ENCODE measurements at regions not wholly inside any gene's neighbourhood (a gene's known extent, or its start where the extent isn't known, plus 50 kb on each side); places are given as distances from the start of the nearest gene placed in this dataset.

GRCh38 chr6:19753826-19754225, 83.3 kb upstream of the ID4 start:
- H3K27ac ChIP-seq (ENCODE audit: insufficient read depth, low read depth, low read length, poor library complexity, severe bottlenecking): no peak overlapping the region
- peaks cover 4% of the 10 kb centered on the region for H3K4me1 ChIP-seq (ENCODE audit: control insufficient read depth, insufficient read depth, low read length)
- no peaks in the 10 kb centered on the region for H3K9me3 ChIP-seq (ENCODE audit: control insufficient read depth, low read length)
- no peaks in the 10 kb centered on the region for H3K36me3 ChIP-seq (ENCODE audit: control insufficient read depth, insufficient read depth, low read length)
- no peaks in the 10 kb centered on the region for H3K27me3 ChIP-seq (ENCODE audit: control insufficient read depth, insufficient read depth, low read length, poor library complexity, severe bottlenecking)
- WGBS, 2 experiments: 83 to 84% methylated on average over 5 of the region's 5 CpGs
- no peak overlapping the region for H3K4me3 ChIP-seq (ENCODE audit: insufficient read depth, low read depth, low read length)

GRCh38 chr6:19754686-19755085, 82.5 kb upstream of the ID4 start:
- Histone ChIP-seq H3K36me3 (ENCODE audit: control insufficient read depth, insufficient read depth, low read length) (no peaks in the 10 kb centered on the region), H3K27me3 (ENCODE audit: control insufficient read depth, insufficient read depth, low read length, poor library complexity, severe bottlenecking) (no peaks in the 10 kb centered on the region), H3K4me3 (ENCODE audit: insufficient read depth, low read depth, low read length) (no peak overlapping the region), H3K27ac (ENCODE audit: insufficient read depth, low read depth, low read length, poor library complexity, severe bottlenecking) (no peak overlapping the region), H3K4me1 (ENCODE audit: control insufficient read depth, insufficient read depth, low read length) (peaks cover 4% of the 10 kb centered on the region), H3K9me3 (ENCODE audit: control insufficient read depth, low read length) (no peaks in the 10 kb centered on the region)
- WGBS, 2 experiments: 94 to 97% methylated on average over 2 of the region's 2 CpGs

GRCh38 chr6:19755181-19755580, 82.0 kb upstream of the ID4 start:
- no peak overlapping the region for H3K4me3 ChIP-seq (ENCODE audit: insufficient read depth, low read depth, low read length)
- peaks cover 4% of the 10 kb centered on the region for H3K4me1 ChIP-seq (ENCODE audit: control insufficient read depth, insufficient read depth, low read length)
- H3K36me3 ChIP-seq (ENCODE audit: control insufficient read depth, insufficient read depth, low read length): no peaks in the 10 kb centered on the region
- H3K27ac ChIP-seq (ENCODE audit: insufficient read depth, low read depth, low read length, poor library complexity, severe bottlenecking): no peak overlapping the region
- WGBS, 2 experiments: 100% methylated on average over 1 of the region's 1 CpG; no CpG with 5 or more reads in 1 of the 2 experiments
- no peaks in the 10 kb centered on the region for H3K9me3 ChIP-seq (ENCODE audit: control insufficient read depth, low read length)
- H3K27me3 ChIP-seq (ENCODE audit: control insufficient read depth, insufficient read depth, low read length, poor library complexity, severe bottlenecking): no peaks in the 10 kb centered on the region

- Histone ChIP-seq H3K36me3 (ENCODE audit: control insufficient read depth, insufficient read depth, low read length) (no peaks in the 10 kb centered on the region), H3K4me3 (ENCODE audit: insufficient read depth, low read depth, low read length) (no peak overlapping the region), H3K27me3 (ENCODE audit: control insufficient read depth, insufficient read depth, low read length, poor library complexity, severe bottlenecking) (no peaks in the 10 kb centered on the region), H3K27ac (ENCODE audit: insufficient read depth, low read depth, low read length, poor library complexity, severe bottlenecking) (no peak overlapping the region), H3K4me1 (ENCODE audit: control insufficient read depth, insufficient read depth, low read length) (peaks cover 4% of the 10 kb centered on the region), H3K9me3 (ENCODE audit: control insufficient read depth, low read length) (no peaks in the 10 kb centered on the region)
- 90 to 95% methylated on average over 2 of the region's 2 CpGs for WGBS, 2 experiments
These were observed 80.1 kb upstream of the ID4 start for GRCh38 chr6:19757036-19757435.

GRCh38 chr6:19759117-19759880, 77.9 kb upstream of the ID4 start:
- 89 to 100% methylated on average over 2 to 3 of the region's 3 CpGs for WGBS, 2 experiments

GRCh38 chr6:19761121-19761520, 76.0 kb upstream of the ID4 start:
- WGBS, 2 experiments: 83 to 100% methylated on average over 1 of the region's 1 CpG
- Histone ChIP-seq H3K27ac (ENCODE audit: insufficient read depth, low read depth, low read length, poor library complexity, severe bottlenecking) (no peak overlapping the region), H3K36me3 (ENCODE audit: control insufficient read depth, insufficient read depth, low read length) (no peaks in the 10 kb centered on the region), H3K4me1 (ENCODE audit: control insufficient read depth, insufficient read depth, low read length) (peaks cover 4% of the 10 kb centered on the region), H3K4me3 (ENCODE audit: insufficient read depth, low read depth, low read length) (no peak overlapping the region), H3K9me3 (ENCODE audit: control insufficient read depth, low read length) (no peaks in the 10 kb centered on the region), H3K27me3 (ENCODE audit: control insufficient read depth, insufficient read depth, low read length, poor library complexity, severe bottlenecking) (no peaks in the 10 kb centered on the region)

More at GRCh38 chr6:19759117-19759880, 77.9 kb upstream of the ID4 start:
- H3K36me3 ChIP-seq (ENCODE audit: control insufficient read depth, insufficient read depth, low read length): no peaks in the 10 kb centered on the region
- H3K4me3 ChIP-seq (ENCODE audit: insufficient read depth, low read depth, low read length): no peak overlapping the region
- H3K4me1 ChIP-seq (ENCODE audit: control insufficient read depth, insufficient read depth, low read length): peaks cover 4% of the 10 kb centered on the region
- H3K9me3 ChIP-seq (ENCODE audit: control insufficient read depth, low read length): no peaks in the 10 kb centered on the region
- H3K27ac ChIP-seq (ENCODE audit: insufficient read depth, low read depth, low read length, poor library complexity, severe bottlenecking): no peak overlapping the region
- H3K27me3 ChIP-seq (ENCODE audit: control insufficient read depth, insufficient read depth, low read length, poor library complexity, severe bottlenecking): no peaks in the 10 kb centered on the region

- Histone ChIP-seq H3K4me1 (ENCODE audit: control insufficient read depth, insufficient read depth, low read length) (no peaks in the 10 kb centered on the region), H3K4me3 (ENCODE audit: insufficient read depth, low read depth, low read length) (no peak overlapping the region), H3K27ac (ENCODE audit: insufficient read depth, low read depth, low read length, poor library complexity, severe bottlenecking) (no peak overlapping the region), H3K36me3 (ENCODE audit: control insufficient read depth, insufficient read depth, low read length) (no peaks in the 10 kb centered on the region), H3K27me3 (ENCODE audit: control insufficient read depth, insufficient read depth, low read length, poor library complexity, severe bottlenecking) (no peaks in the 10 kb centered on the region), H3K9me3 (ENCODE audit: control insufficient read depth, low read length) (no peaks in the 10 kb centered on the region)
- WGBS, 2 experiments: 93 to 94% methylated on average over 5 of the region's 5 CpGs
These were observed 65.3 kb upstream of the ID4 start for GRCh38 chr6:19771753-19772336.

GRCh38 chr6:19772891-19773290, 64.3 kb upstream of the ID4 start:
- Histone ChIP-seq H3K4me1 (ENCODE audit: control insufficient read depth, insufficient read depth, low read length) (no peaks in the 10 kb centered on the region), H3K36me3 (ENCODE audit: control insufficient read depth, insufficient read depth, low read length) (no peaks in the 10 kb centered on the region), H3K4me3 (ENCODE audit: insufficient read depth, low read depth, low read length) (no peak overlapping the region), H3K27me3 (ENCODE audit: control insufficient read depth, insufficient read depth, low read length, poor library complexity, severe bottlenecking) (no peaks in the 10 kb centered on the region), H3K9me3 (ENCODE audit: control insufficient read depth, low read length) (no peaks in the 10 kb centered on the region), H3K27ac (ENCODE audit: insufficient read depth, low read depth, low read length, poor library complexity, severe bottlenecking) (no peak overlapping the region)

GRCh38 chr6:19781269-19781668, 55.9 kb upstream of the ID4 start:
- Histone ChIP-seq H3K4me3 (ENCODE audit: insufficient read depth, low read depth, low read length) (no peak overlapping the region), H3K36me3 (ENCODE audit: control insufficient read depth, insufficient read depth, low read length) (no peaks in the 10 kb centered on the region), H3K9me3 (ENCODE audit: control insufficient read depth, low read length) (no peaks in the 10 kb centered on the region), H3K4me1 (ENCODE audit: control insufficient read depth, insufficient read depth, low read length) (no peaks in the 10 kb centered on the region), H3K27ac (ENCODE audit: insufficient read depth, low read depth, low read length, poor library complexity, severe bottlenecking) (no peak overlapping the region), H3K27me3 (ENCODE audit: control insufficient read depth, insufficient read depth, low read length, poor library complexity, severe bottlenecking) (no peaks in the 10 kb centered on the region)
- 90 to 97% methylated on average over 4 of the region's 4 CpGs for WGBS, 2 experiments

GRCh38 chr6:19782588-19782987, 54.6 kb upstream of the ID4 start:
- no peak overlapping the region for H3K27ac ChIP-seq (ENCODE audit: insufficient read depth, low read depth, low read length, poor library complexity, severe bottlenecking)
- no peak overlapping the region for H3K4me3 ChIP-seq (ENCODE audit: insufficient read depth, low read depth, low read length)
- H3K9me3 ChIP-seq (ENCODE audit: control insufficient read depth, low read length): no peaks in the 10 kb centered on the region
- no peaks in the 10 kb centered on the region for H3K27me3 ChIP-seq (ENCODE audit: control insufficient read depth, insufficient read depth, low read length, poor library complexity, severe bottlenecking)
- H3K4me1 ChIP-seq (ENCODE audit: control insufficient read depth, insufficient read depth, low read length): no peaks in the 10 kb centered on the region
- no peaks in the 10 kb centered on the region for H3K36me3 ChIP-seq (ENCODE audit: control insufficient read depth, insufficient read depth, low read length)
- WGBS, 2 experiments: 94 to 95% methylated on average over 3 of the region's 3 CpGs
